PC-9 (cell line): ENCODE measurements at regions not wholly inside any gene's neighbourhood (a gene's known extent, or its start where the extent isn't known, plus 50 kb on each side); places are given as distances from the start of the nearest gene placed in this dataset.

Source experiments
- EZH2 ChIP-seq: fragments of 200-600 bp; sonication (generic); IDR thresholded peaks from 2 replicates; pipeline ENCODE4 v1.8.0; 2017; ENCODE audit warnings: antibody characterized with exemption, low read depth
- TF ChIP-seq, protein P1 (sequence below): fragments of 200-600 bp; sonication (generic); conservative IDR thresholded peaks from 2 replicates; pipeline ENCODE4 v1.6.1; 2017; ENCODE audit warnings: mixed run types, antibody characterized with exemption, mild to moderate bottlenecking, moderate library complexity

GRCh38 chr1:216984536-216984935 is 261.3 kb upstream of the ESRRG start:
- TF ChIP-seq, protein P1, sequence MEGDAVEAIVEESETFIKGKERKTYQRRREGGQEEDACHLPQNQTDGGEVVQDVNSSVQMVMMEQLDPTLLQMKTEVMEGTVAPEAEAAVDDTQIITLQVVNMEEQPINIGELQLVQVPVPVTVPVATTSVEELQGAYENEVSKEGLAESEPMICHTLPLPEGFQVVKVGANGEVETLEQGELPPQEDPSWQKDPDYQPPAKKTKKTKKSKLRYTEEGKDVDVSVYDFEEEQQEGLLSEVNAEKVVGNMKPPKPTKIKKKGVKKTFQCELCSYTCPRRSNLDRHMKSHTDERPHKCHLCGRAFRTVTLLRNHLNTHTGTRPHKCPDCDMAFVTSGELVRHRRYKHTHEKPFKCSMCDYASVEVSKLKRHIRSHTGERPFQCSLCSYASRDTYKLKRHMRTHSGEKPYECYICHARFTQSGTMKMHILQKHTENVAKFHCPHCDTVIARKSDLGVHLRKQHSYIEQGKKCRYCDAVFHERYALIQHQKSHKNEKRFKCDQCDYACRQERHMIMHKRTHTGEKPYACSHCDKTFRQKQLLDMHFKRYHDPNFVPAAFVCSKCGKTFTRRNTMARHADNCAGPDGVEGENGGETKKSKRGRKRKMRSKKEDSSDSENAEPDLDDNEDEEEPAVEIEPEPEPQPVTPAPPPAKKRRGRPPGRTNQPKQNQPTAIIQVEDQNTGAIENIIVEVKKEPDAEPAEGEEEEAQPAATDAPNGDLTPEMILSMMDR, result no peak
- TF ChIP-seq EZH2, result no peak
